GM21526 (cell line): ENCODE measurements at regions not wholly inside any gene's neighbourhood (a gene's known extent, or its start where the extent isn't known, plus 50 kb on each side); places are given as distances from the start of the nearest gene placed in this dataset.
"Not testable (repeated sequence)": the region's sequence is repeated elsewhere in the genome, so short reads cannot be mapped to it uniquely, and the experiment has no call there.

Experiments
- ATAC-seq: cut with Tn5 transposase; IDR thresholded peaks from one replicate; pipeline ENCODE4 v1.9.1; 2021; ENCODE audit warnings: moderate library complexity; ENCODE audit not compliant: unreplicated experiment, low FRiP score

DNA sequence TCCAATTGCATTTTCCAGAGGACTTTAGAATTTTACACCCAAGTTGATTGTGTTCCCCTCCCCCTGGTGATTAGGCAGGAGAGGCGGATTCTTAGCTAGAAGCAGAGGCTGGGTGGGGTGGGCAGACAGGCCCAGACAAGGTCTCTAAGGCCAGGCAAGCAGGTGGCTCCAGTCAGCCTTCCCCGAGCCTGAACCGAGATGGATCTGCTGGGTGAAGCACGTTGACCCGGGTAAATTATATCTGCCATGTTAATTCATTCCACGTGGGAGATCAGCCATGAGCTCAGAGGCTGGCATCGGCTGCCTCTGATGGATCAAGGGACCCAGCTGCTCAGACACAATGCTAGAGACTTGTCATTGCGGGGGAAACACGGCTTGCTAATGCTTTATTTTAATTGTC lies 159.5 kb upstream of the MAFB start:
- ATAC-seq, result no peak

DNA sequence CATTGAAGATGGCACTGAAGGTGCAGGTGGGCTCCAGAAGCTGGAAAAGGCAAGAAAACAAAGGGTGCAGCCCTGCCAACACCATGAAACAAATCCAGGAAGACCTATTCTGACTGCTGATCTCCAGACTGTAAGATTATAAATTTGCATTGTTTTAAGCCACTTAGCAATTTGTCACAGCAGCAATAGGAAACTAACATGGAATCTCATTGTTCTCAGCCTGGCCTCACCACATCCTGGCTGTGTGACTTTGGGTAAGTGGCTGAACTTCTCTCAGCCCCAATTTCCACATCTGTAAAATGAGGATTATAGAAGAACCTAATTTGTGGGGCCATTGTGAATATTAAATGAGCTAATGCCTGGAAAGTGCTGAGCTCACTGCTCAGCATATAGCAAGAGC lies 160.4 kb upstream of the MAFB start:
- no peak for ATAC-seq

DNA sequence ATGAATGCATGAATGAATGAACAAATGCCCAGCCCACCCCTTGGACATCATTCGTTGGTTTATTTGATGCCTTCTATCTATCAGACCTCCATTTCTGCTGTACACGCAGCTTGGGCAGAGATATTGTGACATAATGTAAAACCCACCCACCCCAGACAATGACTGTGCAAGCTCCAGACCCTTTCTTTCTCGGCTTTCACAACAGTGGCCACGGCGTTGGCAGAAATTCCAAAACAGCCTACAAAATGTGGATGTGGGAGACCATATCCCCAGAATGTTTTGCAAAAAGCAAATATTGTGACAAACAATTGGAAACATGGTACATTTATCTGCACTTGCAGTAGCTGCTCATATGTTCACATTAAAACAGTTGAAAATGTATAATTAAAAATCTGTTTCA lies 162.0 kb upstream of the MAFB start:
- no peak for ATAC-seq

DNA sequence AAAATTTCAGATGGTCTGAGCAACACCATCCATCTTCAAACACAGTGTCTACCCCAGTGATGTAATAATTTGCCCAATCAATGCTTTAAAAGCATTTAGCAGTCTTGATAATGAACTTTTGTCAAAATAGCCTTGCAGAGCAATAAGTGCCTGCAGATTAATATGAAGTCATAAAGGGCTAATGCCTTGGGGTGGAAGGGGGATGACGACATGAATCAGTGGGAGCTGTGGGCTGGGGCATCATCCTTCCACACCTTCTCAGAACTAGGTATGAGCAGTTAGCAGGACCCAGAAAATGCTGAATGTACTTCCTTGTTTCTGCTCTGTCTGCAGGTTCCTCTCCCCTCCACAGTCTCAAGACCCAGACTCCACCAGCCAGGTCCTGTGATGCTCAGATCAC lies 166.2 kb upstream of the MAFB start:
- ATAC-seq, result no peak

DNA sequence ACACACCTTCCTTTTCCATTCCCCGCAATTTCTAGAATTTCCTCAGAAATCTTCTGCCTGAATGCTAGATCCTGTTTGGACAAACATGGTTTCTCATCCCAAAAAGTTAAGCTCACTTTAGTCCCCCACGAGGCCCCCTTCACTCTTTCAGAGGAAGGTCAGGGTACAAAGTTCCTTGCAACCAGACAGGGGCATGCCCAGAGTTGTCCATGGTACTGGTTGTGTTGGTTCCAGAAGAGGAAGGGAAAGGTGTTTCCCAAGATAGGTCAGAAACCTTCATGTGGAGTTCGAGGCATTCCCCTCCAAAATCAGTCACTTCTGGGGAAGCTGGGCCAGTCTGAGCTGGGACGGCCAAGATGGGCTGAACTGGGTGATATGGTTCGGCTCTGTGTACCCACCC lies 167.6 kb upstream of the MAFB start:
- no peak for ATAC-seq

DNA sequence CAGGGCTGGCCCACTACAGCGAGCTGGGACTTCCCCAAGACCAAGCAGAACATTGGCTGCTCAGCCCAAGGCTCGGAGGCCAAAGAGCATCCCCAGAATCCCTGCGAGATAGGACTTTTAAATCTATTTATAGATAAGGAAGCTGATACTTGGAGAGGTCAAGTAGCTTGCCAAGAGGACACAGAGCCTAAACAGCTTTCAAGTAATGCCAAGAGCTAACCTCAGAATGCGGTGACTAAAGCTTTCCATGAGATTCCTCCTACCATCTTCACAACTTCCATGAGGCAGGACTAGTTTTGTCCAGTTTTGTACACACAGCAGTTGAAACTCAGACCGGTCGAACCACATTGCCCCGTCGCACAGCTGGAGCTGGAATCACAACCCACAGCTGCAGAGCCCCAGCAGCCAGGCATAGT lies 168.1 kb upstream of the TOP1 start:
- no peak for ATAC-seq

DNA sequence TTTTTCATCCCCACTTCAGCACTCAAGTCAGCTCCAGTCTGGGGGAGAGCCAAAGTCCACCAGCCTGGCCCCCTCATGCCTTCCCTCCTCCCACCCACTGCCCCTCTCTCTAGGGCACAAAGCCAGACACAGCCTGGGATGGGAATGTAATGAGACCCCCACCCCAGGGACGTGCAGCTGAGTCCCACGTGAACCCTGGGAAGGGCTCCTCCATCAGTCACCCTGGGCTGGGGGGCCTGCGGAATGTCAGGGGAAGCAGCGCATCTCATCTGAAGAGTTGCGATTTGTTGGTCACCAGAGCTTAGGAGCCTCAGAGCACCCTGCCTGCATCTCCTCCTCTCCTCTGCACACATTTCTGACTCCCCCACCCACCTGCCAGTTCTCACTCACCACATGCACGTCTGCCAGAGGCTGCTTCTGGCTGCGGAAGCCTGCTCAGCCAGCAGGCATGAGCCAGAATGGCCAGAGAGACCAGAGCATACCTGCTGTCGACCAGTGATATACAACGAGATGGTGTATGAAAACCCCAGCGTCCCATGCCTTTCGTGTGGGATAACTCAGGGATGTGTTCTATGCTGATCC lies 167.1 kb upstream of the TOP1 start:
- ATAC-seq, result no peak

DNA sequence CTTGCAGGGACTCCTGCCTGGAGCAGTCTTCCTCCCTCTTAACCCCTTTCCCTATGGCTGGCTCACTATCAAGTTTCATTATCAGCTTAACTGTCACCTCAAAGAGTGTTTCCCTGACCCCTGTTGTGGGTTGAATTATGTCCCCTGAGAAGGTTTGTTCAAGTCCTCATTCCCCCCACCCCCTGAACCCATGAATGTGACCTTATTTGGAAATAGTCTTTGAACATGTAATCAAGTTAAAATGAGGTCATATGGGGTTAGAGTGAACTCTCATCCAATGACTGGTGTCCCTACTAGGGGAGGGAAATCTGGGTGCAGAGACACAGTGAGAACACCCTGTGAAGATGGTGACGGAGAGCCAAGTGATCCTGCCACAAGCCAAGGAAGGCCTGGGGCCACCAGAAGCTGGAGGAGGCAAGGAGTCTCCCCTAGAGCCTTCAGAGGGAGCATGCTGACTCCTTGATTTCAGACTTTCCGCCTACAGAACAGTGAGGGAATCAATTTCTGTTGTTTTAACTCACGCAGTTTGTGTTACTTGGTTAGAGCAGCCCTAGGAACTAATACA lies 165.2 kb upstream of the TOP1 start:
- ATAC-seq, result no peak

DNA sequence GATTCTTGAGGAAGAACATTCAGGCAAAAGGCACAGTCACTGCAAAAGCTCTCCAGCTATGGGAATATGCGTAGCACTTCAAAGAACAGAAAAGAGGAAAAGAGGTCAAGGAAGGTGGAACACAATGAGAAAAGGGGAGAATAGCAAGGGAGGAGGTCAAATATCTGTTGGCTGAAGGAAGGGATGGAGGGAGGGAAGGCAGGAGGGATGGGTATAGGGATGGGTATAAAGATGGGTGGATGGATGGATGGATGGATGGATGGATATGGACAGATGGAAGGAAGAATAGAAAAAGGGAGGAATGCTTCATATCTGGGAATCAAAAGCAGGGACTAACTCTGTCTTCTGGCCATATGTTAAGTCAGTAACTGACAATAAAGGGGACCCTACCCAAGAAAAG lies 164.2 kb upstream of the TOP1 start:
- no peak for ATAC-seq

DNA sequence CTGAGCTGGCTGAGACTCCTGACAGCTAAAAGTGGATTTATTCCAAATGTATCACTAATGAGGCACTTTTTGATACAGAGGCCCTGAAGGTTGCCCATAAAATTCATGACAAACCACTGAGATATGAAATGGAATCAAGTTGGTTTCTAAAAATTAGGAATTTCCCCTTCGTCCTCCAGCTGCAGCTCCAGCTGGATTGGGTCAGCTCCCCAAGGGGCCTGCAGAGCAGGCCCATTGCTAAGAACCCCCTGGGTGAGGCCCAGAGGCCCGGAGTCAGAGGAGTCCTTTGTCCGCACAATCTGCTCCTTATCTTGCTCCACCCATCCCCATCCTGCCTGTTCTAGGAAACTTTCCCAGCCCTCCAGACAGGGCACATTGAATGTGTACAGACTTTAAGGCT lies 163.5 kb upstream of the TOP1 start:
- ATAC-seq, result no peak

DNA sequence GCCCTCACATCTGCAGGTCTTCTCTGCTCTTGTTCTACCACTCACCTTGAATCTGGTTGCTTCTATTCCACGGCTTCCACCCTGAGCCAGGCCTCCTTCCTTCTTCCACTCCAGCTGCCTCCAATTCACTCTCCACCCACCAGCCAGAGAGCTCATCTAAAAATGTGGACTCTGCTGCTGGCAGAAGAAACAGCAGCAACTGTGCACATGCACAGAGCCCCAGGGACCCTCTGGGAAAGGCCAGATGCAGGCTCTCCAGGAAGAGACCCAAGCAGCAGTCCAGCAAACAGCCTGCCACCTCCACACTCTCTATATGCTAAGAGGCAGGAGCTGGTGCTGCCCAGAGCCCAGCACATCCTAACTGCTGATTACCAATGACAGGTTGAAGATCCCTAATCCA lies 162.6 kb upstream of the TOP1 start:
- no peak for ATAC-seq

DNA sequence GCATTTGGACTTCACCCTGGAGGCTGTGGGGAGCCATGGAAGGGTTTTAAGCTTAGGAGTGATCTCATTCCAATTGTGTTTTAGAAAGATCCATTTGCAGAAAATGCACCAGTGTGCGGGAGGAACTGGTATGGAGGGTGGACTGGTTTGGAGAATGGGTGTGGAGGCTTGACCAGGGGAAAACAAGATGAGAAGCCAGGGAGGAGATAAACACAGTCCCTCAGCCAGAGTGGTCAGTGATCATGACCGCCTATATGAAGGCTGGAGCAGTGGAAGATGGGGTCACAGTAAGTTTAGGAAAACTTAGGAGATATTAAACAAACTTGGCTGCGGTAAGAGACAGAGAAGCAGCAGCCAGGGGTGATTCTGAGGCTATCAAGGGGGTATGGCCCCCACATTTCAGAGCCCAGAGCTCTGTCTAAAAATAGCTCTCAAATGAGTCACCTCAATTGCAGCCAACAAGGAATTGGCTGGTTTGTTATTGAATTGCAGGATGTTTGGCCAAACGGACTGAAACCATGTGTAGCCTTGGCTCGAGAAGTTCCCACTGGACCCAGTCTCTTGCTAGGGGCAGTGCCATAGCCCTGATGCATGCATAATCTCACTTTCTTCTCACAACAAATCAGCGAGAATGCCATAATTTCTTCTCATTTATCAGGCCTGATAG lies 159.9 kb upstream of the TOP1 start:
- no peak for ATAC-seq

DNA sequence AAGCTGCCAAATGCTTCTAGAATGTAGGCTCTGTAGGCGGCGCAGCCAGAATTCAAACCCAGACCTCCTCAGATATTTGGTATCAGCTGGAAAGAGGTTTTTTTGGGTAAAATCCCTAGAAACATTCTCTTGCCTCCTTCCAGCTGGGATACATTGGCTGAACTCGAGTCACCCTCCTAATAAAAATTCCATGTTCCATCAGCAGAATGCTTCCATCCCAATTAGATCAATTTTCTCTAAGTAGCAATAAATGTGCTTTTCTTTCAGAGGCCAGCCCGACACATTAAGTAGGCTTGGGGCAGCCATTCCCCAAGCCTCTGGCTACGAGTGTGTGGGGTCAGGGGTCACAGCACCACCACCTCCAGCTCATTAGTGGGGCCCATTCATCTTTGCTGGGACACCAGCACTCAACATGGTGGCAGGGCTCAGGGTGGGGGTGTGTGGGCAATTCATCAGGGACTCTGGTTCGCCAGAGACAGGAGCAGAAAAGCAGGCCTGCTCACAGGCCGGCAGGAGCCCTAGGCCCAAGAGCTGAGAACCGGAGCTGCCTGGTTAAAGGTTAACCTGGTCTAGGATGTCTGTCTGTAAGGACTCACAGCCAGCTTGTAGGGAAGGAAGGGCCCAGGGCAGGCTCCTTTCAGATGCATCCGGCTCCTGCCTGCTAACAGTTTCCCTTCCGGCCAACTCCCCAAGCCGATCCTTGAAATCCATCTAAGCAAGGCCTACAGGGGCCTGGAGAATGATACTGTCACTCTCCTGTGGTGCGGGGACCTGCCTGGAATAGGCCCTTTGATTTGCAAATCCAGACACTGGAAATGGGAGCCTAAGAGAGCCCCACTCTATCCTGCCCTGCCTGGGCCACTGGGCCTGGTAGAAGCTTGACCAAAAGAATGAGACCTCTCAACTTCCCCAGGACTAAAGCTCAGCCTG lies 159.1 kb upstream of the TOP1 start:
- ATAC-seq, result no peak

DNA sequence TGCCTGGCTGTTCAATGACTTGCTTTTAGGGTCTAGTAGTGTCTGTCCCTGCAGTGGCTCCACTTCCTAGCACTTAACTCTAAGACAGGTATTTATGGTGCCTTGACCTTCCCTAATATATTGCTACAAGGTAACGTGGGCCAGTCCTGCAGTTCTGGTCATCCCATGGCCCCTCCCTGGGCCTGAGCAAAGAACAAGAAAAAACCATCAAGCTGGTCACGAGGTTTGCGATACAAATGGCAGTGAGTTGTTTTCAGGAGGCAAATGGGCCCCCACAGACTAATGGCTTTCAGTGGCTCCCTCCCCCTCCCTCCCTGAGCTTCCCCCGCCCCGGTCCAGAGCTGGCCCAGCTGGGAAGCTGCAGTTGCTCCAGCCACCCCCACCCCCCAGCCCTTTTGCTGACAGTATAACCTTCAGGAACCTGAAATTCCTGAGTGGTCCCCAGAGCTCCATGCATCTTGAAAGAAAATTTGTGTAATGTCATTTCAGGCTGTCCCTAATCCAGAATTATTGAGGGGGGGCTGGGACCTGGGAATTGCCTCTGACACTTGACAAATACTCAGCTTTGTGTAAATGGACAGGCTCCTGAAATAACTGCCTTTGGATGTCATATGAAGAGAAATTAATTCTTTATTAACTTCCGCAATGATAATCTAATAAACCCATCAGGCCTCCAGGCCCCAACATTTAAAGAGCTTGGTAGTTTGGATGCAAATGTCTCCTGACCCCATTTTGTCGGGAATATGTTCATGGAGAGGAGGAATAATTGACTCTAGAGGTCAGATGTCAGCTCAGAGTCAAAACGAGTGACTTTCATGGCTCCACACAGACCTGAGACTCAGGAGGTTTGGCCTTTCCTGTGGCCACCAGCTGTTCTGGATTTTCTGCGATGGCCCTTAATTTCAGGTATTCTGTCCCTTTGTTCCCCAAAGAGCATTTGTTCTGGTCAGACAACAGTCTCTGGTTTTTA lies 153.2 kb upstream of the TOP1 start:
- ATAC-seq, result no peak

DNA sequence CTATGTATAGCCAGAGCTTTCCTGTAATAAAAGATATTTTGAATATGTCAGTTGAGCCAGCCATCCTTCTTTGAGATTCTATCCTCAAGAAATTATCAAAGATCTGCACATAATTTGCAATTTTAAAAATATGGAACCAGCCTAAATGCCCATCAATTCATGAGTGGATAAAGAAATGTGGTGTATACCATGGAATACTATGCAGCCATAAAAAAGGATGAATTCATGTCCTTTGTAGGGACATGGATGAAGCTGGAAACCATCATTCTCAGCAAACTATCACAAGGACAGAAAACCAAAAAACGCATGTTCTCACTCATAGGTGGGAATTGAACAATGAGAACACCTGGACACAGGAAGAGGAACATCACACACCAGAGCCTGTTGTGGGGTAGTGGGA lies 150.5 kb upstream of the TOP1 start:
- ATAC-seq, result not testable (repeated sequence)

DNA sequence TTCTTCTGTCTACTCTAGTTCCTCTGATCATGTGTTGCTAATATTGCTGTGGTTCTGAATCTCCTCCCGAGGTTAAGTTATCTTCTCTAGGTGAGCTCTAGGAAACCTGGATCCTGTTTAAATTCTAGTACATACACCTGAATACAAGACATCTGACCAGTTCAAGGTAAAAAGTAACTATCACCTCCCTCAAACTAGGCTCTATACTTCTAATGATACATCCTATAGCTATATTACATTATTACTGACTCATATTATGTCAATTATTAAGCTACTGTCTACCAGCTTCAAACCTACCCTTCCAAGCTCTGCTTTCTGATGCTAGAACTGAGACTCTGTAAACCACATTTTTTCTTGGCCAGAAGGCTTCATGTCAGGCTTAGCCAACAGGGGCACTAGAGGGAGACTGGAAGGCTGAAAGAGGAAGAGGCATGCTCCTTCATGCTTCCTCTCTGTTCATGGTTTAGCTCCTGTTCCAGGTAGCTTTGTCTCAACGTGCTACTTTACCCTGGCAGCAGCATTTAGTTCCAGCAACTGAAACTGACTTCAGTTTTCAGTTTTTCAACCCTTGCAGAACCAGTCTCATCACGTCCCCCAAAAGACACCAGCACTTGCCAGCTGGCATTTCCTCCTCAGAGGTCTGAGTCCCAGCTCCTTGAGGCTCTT lies 148.4 kb upstream of the TOP1 start:
- ATAC-seq, result no peak

DNA sequence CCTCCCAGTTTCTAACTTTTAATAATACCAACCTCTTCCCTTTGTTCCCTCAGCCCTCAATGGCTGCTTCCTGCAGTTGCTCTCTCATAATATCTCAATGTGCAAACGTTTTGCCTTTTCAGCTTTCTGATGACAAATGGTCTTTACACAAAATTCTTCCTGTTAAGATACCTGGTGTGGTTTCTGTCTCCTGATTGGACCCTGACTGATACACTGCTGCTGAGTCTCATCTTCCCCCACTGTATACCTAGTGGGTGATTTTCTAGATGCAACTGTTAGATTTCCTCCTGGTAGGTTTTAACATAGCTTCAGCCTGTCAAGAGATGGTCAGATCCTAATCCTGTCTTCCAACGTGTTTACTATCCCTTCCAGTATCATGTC lies 147.9 kb upstream of the TOP1 start:
- no peak for ATAC-seq

DNA sequence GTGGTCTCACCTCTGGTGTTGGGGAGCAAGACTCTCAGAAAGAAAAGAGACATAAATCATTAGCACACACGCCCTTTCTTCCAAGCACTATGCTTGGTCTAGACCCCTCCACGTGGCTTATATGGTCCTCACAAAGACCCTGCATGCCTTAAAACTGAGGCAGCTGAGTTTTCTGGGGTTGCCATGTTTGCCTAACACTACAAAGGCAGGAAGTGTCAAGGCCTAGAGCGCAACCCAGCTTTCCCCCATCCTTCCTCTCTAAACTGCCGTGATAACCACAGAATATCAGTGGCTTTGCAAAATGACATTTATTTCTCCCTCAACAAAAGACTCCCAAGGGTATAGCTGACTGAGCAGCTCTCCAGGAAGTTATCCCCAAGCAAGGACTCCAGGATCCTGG lies 146.5 kb upstream of the TOP1 start:
- ATAC-seq, result no peak

DNA sequence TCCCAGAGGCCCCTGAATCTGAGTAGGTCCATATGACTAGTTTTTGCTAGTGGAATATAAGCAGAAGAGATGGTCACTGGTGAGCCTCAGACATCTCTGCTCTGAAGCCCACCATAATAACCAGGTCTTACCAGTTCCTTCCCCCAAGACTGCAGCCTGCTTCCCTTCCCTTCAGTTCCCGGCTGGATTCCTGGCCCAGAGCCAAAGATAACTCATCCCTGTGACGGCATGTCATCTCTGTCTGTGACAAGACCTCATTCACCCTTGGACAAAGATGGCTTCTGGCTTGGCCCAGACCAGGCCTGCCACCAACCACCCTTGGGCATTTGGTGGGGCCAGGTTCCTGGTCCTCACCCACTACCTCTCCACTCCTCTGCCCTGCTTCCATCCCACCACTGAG lies 145.5 kb upstream of the TOP1 start:
- ATAC-seq, result no peak

DNA sequence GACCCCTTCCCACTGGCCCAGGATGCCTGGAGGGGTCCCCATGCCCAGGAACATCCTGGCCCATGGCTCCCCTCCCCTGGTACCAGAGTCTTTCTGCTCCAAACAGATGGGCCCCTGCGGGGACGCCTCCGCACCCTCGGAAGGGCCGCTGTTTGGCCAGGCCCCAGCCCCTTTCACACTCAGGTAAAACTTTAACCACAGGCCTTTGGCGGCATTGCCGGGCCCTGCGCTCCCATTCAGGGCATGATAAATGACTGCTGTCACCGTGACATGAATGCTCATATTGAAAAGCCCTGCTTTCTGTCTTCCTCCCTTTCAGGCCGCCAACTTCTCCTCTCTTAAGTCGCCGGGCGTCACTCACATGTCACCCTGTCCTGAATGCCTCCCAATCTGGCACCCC lies 141.5 kb upstream of the TOP1 start:
- no peak for ATAC-seq
